ENCODE measurements at regions not wholly inside any gene's neighbourhood (a gene's known extent, or its start where the extent isn't known, plus 50 kb on each side); places are given as distances from the start of the nearest gene placed in this dataset.

DNA sequence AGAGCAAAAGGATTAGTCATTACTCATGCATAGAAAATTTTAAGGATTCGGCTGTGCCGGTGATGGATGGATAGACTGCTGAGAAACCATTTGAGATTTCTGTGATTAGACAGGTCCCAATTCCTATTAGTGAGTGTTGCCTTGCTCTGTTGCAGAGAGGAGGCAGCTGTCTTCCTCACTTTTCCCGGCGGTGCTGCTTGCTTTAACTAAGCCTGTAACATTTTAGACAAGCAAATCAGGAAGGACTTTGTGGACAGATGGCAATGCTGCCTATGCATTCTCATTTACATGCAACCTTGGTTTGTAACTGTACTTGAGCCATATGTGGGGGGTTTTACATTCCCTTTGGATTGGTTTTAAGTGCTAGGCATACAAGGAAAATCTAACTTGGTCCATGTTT is 1176.3 kb downstream of the CDH18 start:
- DNase-seq: no peak

DNA sequence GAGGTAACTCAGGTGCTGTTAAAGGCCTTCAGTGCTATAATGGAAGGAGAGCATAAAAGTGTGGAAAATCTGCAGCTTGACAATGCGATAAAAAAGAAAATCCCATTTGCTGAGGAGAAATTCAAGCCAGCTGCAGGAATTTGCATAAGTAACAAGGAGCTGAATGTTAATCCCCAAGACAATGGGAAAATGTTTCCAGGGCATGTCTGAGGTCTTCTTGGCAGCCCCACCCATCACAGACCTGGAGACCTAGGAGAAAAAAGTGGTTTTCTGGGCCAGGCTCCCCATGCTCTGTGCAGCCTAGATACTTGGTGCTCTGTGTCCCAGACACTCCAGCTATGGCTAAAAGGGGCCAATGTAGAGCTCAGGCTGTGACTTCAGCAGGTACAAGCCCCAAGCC is 1159.6 kb downstream of the CDH18 start:
- DNase-seq: no peak

DNA sequence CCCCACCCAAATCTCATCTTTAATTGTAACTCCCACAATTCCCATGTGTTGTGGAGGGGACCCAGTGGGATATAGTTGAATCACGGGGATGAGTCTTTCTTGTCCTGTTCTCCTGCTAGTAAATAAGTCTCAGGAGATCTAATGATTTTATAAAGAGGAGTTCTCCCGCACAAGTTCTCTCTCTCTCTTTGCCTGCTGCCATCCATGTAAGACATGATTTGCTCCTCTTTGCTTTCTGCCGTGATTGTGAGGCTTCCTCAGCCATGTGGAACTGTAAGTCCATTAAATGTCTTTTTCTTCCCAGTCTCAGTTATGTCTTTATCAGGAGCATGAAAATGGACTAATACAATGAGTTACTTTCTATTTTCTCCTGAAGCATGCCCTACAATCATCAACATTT is 1158.5 kb downstream of the CDH18 start:
- no peak for DNase-seq

DNA sequence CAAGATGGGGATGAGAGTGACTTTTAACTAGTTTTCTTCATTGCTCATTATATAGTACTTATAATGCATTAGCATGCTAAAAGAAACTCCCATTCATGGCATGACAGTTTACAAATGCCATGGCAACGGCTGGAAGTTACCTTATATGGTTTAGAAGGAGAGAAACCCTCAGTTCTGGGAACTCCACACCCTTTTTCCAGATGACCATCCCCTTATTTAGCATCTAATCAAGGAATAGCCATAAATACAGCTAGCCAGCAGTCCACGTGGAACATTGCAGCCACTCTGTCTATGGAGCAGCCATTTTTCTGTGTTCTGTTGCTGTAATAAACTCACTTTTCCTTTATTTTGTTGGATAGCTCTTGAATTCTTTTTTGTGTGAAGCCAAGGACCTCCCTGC is 1137.8 kb downstream of the CDH18 start:
- no peak for DNase-seq

DNA sequence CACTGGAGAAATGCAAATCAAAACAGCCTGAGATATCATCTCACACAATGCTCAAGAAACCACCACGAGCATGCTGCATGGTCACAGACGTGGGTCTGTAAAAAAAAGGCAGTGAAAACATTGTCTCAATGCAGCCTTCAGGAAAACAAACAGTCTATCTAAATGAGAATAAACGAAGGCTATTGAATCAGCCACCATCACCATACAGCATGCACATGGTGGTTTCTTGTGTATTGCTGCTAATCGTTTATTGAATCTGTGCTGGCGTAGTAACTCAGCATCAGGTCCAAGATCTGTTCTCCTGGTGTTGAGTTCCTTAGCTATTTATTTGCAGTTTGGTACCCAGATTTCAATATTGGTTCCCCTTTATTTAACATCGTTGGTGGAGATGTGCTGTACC is 1115.0 kb downstream of the CDH18 start:
- no peak for DNase-seq

DNA sequence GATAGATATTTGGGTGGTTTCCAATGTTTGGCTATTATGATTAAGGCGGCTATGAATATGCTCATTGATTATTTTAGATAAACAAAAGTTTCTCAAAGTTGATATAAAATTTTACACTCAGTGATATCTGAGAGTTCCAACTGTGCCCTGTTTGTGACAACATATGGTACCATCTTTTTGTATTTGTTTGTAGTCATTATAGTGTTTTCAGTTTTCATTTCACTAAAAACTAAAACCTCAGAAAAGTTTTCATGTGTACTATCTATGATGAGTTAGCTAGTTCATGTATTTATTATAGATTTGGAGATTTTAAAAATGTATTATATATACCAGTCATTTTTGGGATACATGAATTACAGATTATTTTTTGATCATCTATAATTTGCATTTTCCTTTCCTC is 1111.4 kb downstream of the CDH18 start:
- DNase-seq: no peak

DNA sequence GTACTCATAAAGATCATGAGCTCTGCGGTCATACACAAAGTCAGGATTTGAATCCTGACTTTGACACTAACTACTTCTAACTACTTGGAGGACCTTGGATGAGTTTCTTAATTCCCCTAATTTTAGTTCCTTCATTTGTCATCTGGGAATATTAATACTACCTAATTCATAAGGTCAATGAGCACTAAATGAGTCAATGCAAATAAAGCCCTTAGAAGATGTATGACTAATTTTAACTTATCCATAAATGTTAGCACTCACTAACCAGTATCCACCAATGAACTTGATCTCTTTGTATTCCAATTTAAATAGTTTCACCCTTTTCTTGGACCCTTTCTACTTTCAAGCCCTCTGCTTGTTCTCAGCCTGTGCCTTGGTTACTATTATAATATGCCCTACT is 1106.4 kb downstream of the CDH18 start:
- no peak for DNase-seq

DNA sequence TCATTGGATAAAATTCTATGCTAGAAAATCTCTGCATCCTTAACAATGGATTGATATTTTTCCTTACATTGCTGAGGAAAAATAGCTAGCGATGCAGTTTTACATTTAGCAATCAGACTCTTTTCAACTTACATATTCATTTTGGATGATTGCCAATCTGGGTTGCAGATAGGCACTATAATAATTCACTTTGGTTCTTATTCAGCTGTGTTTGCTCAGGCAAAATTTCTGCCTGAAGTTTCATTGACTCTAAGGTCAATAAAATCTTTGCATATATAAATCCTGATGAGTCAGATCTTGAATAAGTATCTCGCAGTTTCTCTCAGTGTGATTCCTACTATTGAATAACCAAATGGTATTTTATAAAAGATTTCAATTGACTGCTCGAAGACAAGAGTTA is 1105.8 kb downstream of the CDH18 start:
- DNase-seq: no peak

DNA sequence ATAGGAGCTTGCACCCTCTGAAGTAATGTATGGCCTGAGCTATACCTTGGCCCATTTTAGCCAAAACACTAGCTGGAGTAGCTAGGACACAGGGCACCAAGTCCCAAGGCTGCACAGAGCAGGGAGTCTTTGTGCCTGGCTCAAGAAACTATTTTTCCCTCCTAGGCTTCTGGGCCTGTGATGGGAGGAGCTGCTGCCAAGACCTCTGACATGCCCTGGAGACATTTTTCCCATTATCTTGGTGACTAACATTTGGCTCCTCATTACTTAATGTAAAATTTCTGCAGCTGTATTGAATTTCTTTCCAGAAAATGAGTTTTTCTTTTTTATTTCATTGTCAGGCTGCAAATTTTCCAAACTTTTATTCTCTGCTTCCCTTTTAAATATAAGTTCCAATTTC is 1099.2 kb downstream of the CDH18 start:
- no peak for DNase-seq

DNA sequence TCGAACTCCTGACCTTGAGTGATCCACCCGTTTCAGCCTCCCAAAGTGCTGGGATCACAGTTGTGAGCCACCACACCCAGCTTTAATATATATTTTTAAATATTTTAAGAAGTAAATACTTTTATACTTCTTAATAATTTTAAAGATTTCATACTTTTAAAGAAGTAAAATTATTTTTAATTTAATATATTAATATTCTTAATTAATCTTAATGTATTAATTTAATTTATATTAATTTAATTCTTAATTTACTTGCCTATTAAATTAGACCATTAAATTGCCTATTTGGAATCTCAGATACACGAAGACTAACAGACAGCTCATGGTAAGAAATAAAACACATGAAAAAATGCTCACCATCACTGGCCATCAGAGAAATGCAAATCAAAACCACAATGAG is 1087.4 kb downstream of the CDH18 start:
- DNase-seq: no peak

DNA sequence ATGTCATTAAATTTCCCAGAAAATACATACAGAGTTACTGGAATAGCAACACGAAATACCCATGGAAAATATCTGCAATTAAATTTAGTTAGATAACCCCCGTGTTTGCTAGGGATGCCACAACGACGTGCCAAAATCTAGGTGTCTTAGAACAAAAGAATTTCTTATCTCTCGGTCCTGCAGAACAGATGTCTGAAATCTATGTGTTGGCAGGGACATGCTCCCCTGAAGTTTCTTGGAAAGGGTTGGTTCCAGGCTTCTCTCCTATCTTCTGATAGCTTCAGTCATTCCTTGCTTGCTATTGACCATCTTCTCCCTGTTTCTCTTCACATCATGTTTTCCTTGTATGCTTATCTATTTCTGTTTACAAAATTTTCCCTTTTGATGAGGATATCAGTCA is 1067.0 kb downstream of the CDH18 start:
- DNase-seq: no peak

DNA sequence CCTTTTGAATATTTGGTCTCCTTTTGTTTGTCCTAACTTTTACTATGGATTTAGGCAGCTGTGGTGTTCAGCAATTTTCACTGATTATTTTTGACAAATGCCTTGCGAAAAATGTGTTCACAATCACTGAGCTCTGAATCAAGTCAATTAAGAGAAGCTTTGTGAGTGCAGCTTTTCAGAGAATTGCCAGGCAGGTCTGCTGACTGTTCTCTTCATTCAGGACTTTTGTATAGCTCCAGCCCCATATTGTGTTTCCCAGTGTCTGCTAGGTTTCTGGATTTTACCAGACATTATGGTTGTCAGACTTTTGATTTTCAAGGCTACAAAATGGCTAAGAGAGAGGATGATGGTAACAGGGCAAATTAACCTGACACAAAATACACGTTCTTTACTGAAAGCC is 1055.9 kb downstream of the CDH18 start:
- DNase-seq: no peak

DNA sequence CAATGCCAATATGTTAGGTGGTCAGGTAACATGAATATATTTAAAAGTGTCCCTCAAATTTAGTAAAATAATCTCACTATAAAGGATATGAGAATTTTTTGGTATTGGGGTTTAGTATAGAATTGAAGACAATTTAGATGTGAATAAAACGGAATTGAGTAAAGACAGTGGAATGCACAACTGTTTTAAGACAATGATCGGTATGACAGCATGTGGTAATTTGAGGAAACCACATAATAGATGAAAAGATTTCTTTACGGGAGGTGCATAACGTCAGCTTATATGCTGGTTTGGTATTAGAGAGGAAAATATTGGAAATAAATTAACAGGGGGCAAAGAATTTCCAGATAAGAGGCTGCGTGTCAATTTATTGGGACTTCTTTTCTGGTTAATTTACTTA is 1043.2 kb downstream of the CDH18 start:
- DNase-seq: no peak

DNA sequence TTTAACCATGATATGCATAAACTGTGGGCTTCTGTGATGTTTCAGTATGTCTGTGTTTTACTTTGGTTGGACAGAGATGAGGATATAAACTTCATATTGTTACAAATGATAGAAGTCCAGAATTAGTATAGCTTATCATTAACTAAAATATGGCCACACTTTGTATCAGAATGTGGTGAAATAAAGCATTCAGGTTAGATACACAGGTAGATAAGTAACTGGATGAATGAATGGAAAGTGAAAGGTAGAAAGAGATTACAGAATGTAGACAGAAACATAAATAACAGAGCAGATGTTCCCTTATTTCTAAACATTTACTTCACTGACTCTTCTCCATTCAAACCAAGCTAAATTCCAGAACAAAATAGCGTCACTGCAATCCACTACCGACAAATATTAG is 1033.8 kb downstream of the CDH18 start:
- DNase-seq: no peak

DNA sequence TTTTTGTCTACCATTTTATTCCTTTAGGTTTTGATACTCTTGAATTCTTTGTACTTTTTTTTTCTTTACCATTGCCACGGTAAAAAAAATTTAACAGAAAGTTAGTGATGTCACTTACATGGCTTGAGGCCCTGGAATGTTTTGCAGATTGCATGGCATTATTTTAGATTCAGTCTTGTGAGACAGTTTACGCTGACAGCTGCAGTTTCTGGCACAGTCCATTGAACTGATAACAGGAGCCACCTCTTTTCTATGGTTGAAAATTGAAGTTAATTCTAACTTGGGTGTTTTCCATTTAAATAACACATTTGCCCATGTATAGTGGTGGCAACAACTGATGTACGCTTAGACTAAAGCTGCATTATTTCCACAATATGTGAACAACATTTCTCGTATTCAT is 1028.5 kb downstream of the CDH18 start:
- DNase-seq: no peak

DNA sequence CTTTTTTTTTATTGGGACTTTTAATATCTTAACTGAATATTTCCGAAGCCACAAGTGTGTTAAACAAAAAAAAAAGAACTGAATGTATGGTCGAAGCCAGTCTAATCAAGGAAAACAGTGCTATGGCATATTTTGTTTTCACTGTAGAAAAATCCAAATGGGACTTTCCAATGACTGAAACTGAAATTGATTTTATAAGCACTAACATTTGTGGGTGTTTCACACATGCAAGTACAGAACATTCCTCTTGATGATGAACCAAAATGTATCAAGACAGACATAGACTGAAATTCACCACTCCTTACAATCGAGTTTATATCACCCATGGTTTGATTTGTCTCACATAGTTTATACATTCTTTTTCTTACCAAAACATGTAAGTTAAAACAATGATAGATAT is 1026.8 kb downstream of the CDH18 start:
- DNase-seq: no peak

DNA sequence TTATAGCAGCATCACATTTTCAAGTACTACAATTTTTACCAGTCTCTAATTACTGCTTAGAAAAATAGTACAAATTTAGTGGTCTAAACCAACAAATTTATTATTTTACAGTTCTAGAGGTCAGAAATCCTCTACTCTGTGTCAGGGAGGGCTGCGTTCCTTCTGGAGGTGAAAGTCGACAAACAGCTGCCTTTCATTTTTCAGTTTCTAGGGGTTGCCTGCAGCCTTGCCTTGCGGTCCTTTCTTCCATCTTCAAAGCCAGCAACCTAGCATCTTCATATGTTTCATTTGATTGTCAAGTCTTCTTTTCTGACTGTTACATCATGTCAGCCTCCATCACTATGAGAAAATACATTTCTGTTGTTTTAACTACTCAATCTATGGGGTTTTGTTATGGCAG is 1022.1 kb downstream of the CDH18 start:
- DNase-seq: no peak

DNA sequence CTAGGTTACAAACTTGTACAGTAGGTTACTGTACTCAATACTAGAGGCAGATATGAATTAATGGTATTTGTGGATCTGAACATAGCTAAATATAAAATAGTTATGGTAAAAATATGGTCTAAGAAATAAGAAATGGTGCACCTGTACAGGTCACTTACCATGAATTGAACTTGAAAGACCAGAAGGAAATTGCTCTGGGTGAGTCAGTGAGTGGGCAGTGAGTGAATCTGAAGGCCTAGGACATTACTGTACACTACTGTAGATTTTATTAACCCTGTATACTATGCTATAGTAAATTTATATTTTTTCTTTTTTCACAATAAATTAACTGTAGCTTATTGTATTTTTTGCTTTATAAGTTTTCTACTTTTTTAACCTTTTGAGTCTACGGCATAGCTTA is 1020.4 kb downstream of the CDH18 start:
- DNase-seq: no peak

DNA sequence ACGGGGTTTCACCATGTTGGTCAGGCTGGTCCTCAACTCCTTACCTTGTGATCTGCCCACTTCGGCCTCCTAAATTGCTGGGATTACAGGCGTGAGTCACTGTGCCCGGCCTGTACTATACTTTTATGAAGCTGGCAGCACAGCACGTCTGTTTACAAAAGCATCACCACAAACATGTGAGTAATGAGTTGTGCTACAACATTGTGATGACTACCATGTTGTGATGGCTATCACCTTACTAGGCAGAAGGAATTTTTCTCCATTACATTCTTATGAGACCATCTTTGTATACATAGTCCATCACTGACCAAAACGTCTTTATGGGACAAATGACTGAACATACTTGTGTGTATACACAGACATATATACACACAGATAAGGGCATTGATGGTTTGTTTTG is 1019.0 kb downstream of the CDH18 start:
- no peak for DNase-seq

DNA sequence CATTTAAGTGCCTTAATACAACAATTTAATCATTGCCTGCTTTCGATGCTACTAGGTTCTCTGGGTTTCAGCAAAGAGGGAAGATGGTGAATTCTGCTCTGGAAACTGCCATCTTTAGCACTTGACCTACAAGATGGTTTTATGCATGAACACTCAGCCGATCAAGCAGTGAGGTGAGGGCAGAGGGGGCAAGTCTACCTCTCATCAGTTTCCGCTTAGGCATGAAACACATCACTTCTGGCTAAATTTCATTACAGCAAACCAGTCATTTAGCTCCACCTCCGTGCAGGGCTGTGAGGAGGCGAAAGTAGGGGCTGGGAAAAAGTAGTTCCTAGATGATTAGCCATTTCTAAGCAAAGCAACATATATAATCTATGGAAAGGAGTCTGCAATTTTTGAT is 1018.0 kb downstream of the CDH18 start:
- DNase-seq: no peak

DNA sequence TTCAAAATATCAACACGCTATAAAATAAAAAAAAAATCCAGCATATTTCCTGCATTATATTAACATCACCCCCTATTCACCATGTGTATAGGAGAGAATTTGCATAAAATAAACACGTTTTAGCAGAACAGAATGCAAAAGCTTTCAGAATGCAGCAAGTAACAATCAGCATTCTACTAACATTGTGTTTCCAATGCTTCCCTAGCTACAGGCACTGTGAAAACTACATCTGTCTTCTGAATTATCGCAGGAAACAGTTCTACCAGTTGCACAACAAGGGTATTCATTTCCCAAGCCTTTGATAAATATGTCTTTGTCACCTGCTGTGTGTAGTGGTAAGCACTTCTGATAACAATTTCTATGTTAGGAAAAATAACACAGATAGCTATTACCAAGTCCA is 1015.8 kb downstream of the CDH18 start:
- no peak for DNase-seq

DNA sequence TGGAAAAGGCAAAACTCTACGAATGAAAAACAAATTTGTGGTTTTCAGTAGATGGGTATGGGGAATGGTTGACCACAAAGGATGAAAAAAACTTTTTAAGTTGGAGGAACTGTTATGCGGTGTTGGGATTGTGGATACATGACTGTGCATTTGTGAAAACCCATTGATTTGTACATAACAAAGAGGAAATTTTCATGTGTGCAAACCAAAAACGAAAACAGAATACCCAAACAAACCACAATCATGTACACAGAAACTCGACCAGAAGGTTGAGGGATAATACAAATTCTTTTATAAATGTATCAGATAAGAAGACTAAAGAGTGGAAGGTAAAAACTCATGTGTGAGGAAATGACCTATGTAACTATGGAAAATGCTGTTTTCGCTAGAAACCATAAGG is 1012.4 kb downstream of the CDH18 start:
- no peak for DNase-seq

DNA sequence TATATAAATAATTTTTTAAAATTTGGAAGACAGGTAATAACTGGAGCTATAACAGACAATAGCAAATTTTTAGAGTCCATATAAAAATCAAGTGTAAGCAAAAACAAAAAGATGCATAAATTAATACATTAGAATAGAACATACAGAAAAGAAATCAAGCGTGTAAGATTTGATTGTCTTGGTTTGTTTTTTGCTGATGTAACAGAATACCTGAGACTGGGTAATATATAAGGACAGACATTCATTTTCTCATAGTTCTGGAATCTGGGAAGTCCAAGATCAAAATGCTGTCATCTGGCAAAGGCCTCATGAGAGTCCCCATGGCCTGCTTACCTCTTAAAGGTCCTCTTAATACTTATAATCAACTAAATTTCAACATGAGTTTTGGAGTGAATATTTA is 1010.1 kb downstream of the CDH18 start:
- no peak for DNase-seq

DNA sequence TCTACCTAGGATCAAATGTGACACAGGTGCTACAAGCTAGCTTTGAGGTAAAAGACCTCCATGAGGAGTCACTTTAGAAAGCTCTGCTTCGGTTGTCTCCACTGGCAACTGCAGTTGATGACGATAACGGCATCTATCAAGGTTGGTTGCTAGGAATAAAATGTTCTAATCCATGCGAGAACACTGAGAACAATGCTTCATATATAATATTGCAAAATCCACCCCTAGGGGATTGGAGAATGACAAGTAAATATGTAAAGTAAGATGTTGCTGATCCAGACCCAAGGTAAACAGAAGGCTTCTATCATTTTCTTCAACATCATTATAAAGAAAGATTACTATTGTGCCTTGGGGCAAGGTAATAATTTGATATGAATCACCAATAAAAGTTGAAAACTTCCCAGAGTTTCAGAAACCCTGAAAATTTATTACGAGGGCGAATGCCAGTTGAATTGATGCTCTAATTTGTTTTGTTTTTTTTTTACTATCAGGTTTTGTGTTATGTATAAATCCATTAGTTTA is 1003.4 kb downstream of the CDH18 start:
- no peak for DNase-seq

DNA sequence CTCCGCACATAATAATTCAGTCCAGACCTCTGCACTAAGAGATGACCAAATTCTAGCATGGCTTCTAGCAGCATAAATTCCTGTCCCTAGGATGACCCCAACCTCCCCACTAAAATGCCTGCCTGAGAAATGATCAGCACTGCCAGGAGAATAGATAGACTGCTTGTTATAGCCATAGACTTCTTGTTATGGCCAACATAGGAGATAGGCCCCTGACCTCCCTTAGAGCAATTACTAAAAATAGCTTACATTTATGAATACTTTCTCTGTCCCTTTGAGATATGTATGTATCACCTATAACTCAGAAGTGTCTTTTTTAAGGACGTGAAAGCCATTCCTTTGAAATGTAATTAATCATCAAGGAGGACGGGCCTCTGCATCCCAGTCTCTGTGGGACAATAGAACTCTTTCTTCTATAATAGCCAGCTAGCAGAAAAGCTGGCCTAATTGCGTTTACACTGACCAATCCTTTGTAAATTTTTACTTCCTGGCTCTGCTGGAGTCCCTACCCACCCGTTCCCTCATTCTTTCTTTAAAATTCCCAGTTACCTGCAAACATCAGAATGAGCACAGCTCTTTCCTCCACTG is 1002.7 kb downstream of the CDH18 start:
- DNase-seq: no peak

DNA sequence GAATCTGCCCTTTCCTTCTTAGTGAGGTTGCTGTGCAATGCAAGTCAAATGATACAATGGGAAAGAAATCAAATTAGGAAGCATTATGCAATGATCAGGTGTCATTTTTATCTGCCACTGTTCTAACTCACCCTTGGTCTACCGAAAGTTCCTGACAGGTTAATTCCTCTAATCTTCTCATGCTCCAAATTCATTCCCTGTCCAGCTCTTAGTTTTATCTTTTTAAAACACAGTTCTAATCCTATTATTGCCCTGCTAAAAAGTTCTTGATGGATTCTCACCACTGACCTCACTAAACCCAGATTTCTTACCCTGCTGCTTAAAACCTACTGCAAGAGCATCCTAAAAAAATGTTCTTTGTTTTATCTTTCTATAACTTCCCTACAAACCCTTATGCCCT is 1000.9 kb downstream of the CDH18 start:
- DNase-seq: no peak
